ENCODE measurements at regions not wholly inside any gene's neighbourhood (a gene's known extent, or its start where the extent isn't known, plus 50 kb on each side); places are given as distances from the start of the nearest gene placed in this dataset.

GRCh38 chr3:190728574-190729246, 133.8 kb downstream of the GMNC start:
- ATAC-seq, result peak; percentile 80 to 84
- Histone ChIP-seq H3K4me3 (no peak overlapping the region), H3K27me3 (ENCODE audit: low read depth) (no peaks in the 10 kb centered on the region), H3K9me3 (no peaks in the 10 kb centered on the region), H3K27ac (no peak overlapping the region), H3K4me1 (no peaks in the 10 kb centered on the region), H3K36me3 (no peaks in the 10 kb centered on the region)
- TF ChIP-seq CTCF (IDR thresholded peaks at IDR 0.05), result no peak
- no peak for DNase-seq
- intact Hi-C loops (cut with DNase I), result no loop called here

- Histone ChIP-seq H3K27me3 (ENCODE audit: low read depth) (no peaks in the 10 kb centered on the region), H3K27ac (no peak overlapping the region), H3K36me3 (no peaks in the 10 kb centered on the region), H3K4me1 (no peaks in the 10 kb centered on the region), H3K9me3 (no peaks in the 10 kb centered on the region), H3K4me3 (no peak overlapping the region)
- no peak for TF ChIP-seq CTCF (IDR thresholded peaks at IDR 0.05)
- DNase-seq (no peak), ATAC-seq (no peak)
- intact Hi-C loops (cut with DNase I), result no loop called here
Observed at GRCh38 chr3:190722181-190722905, 140.2 kb downstream of the GMNC start.

GRCh38 chr3:190721330-190721729, 141.2 kb downstream of the GMNC start:
- ATAC-seq, result peak in 1 of 2 donors; percentile 27
- Histone ChIP-seq H3K36me3 (no peaks in the 10 kb centered on the region), H3K4me1 (no peaks in the 10 kb centered on the region), H3K9me3 (no peaks in the 10 kb centered on the region), H3K4me3 (no peak overlapping the region), H3K27me3 (ENCODE audit: low read depth) (no peaks in the 10 kb centered on the region), H3K27ac (no peak overlapping the region)
- TF ChIP-seq CTCF (IDR thresholded peaks at IDR 0.05), result no peak
- intact Hi-C loops (cut with DNase I), result no loop called here
- no peak for DNase-seq

GRCh38 chr3:190718671-190719070, 143.8 kb downstream of the GMNC start:
- Histone ChIP-seq H3K4me1 (no peaks in the 10 kb centered on the region), H3K27me3 (ENCODE audit: low read depth) (no peaks in the 10 kb centered on the region), H3K36me3 (no peaks in the 10 kb centered on the region), H3K9me3 (no peaks in the 10 kb centered on the region), H3K27ac (no peak overlapping the region), H3K4me3 (no peak overlapping the region)
- no peak for TF ChIP-seq CTCF (IDR thresholded peaks at IDR 0.05)
- intact Hi-C loops (cut with DNase I), result no loop called here
- ATAC-seq (no peak), DNase-seq (no peak)

- Histone ChIP-seq H3K4me1 (no peaks in the 10 kb centered on the region), H3K4me3 (no peak overlapping the region), H3K36me3 (no peaks in the 10 kb centered on the region), H3K27ac (no peak overlapping the region), H3K9me3 (no peaks in the 10 kb centered on the region), H3K27me3 (ENCODE audit: low read depth) (no peaks in the 10 kb centered on the region)
- no peak for TF ChIP-seq CTCF (IDR thresholded peaks at IDR 0.05)
- ATAC-seq (no peak), DNase-seq (no peak)
- intact Hi-C loops (cut with DNase I), result no loop called here
Observed at GRCh38 chr3:190718097-190718496, 144.4 kb downstream of the GMNC start.

Data from lower lobe of right lung (tissue), 2 donors.